Astrocyte (in vitro differentiated cells and primary cell): ENCODE measurements at regions not wholly inside any gene's neighbourhood (a gene's known extent, or its start where the extent isn't known, plus 50 kb on each side); places are given as distances from the start of the nearest gene placed in this dataset.

ENCODE experiments used
- DNase-seq: peaks from one replicate; pipeline ENCODE4 v3.0.0-alpha.2; 2010; ENCODE audit warnings: low read depth
- FAIRE-seq: peaks from 2 replicates; lab custom pipeline; 2011; peaks lifted over from hg19 to GRCh38; lab: Jason Lieb, UNC
- H2AFZ ChIP-seq: 2 replicates; pipeline ENCODE4 v1.6.0; 2012; ENCODE audit warnings: low read depth, low read length, inconsistent platforms
- H3K27ac ChIP-seq: 2 replicates; pipeline ENCODE4 v1.5.1; 2011; ENCODE audit warnings: low read depth, low read length, inconsistent platforms
- H3K27me3 ChIP-seq: 2 replicates; pipeline ENCODE4 v1.6.0; 2011; ENCODE audit warnings: low read length, inconsistent platforms; ENCODE audit not compliant: insufficient read depth
- H3K36me3 ChIP-seq: 2 replicates; pipeline ENCODE4 v1.5.1; 2011; ENCODE audit warnings: low read length, inconsistent platforms; ENCODE audit not compliant: insufficient read depth
- H3K4me1 ChIP-seq: 2 replicates; pipeline ENCODE4 v1.5.1; 2011; ENCODE audit warnings: low read length, inconsistent platforms; ENCODE audit not compliant: insufficient read depth
- H3K4me2 ChIP-seq: 2 replicates; pipeline ENCODE4 v1.6.0; 2012; ENCODE audit warnings: low read length, inconsistent platforms
- H3K4me3 ChIP-seq: 2 replicates; pipeline ENCODE4 v1.5.1; 2011; ENCODE audit warnings: low read depth, mild to moderate bottlenecking, low read length, inconsistent platforms; ENCODE audit not compliant: insufficient read depth
- H3K79me2 ChIP-seq: 2 replicates; pipeline ENCODE4 v1.6.0; 2012; ENCODE audit warnings: mild to moderate bottlenecking, low read length, inconsistent platforms; ENCODE audit not compliant: insufficient read depth
- H3K9ac ChIP-seq: 2 replicates; pipeline ENCODE4 v1.6.0; 2012; ENCODE audit warnings: mild to moderate bottlenecking, low read length, inconsistent platforms
- H3K9me3 ChIP-seq: 2 replicates; pipeline ENCODE4 v1.5.1; 2012; ENCODE audit warnings: low read depth, mild to moderate bottlenecking, low read length, inconsistent platforms; ENCODE audit not compliant: insufficient read depth
- H4K20me1 ChIP-seq: 2 replicates; pipeline ENCODE4 v1.6.0; 2012; ENCODE audit warnings: low read length, inconsistent platforms; ENCODE audit not compliant: insufficient read depth
- H3K27ac Mint-ChIP-seq: one replicate; pipeline ENCODE4 v1.8.0; 2021; ENCODE audit warnings: mild to moderate bottlenecking, mixed read lengths; ENCODE audit not compliant: unreplicated experiment
- H3K27me3 Mint-ChIP-seq: one replicate; pipeline ENCODE4 v1.8.0; 2021; ENCODE audit warnings: low read depth, mixed read lengths; ENCODE audit not compliant: unreplicated experiment
- H3K36me3 Mint-ChIP-seq: one replicate; pipeline ENCODE4 v1.8.0; 2021; ENCODE audit warnings: low read depth, mixed read lengths; ENCODE audit not compliant: unreplicated experiment
- H3K4me1 Mint-ChIP-seq: one replicate; pipeline ENCODE4 v1.8.0; 2021; ENCODE audit warnings: low read depth, mixed read lengths; ENCODE audit not compliant: unreplicated experiment
- H3K4me3 Mint-ChIP-seq: one replicate; pipeline ENCODE4 v1.8.0; 2021; ENCODE audit warnings: mild to moderate bottlenecking, moderate library complexity, mixed read lengths; ENCODE audit not compliant: unreplicated experiment
- H3K9me3 Mint-ChIP-seq: one replicate; pipeline ENCODE4 v1.8.0; 2021; ENCODE audit warnings: mild to moderate bottlenecking, mixed read lengths; ENCODE audit not compliant: unreplicated experiment
- CTCF ChIP-seq: IDR thresholded peaks from 2 replicates; pipeline ENCODE4 v1.5.1; 2011; ENCODE audit warnings: low read depth, mild to moderate bottlenecking, inconsistent platforms, low read length, moderate library complexity; ENCODE audit not compliant: insufficient read depth
- EZH2 ChIP-seq: IDR thresholded peaks from 2 replicates; pipeline ENCODE4 v1.6.1; 2012; ENCODE audit warnings: mild to moderate bottlenecking, low read length, inconsistent platforms; ENCODE audit not compliant: insufficient read depth

- H3K4me2 ChIP-seq = peak overlapping the region; percentile 67
Observed at GRCh38 chr9:78132701-78133058, 101.1 kb upstream of the GNAQ start.

GRCh38 chr9:78131969-78132700 lies 100.5 kb upstream of the GNAQ start:
- H3K4me2 ChIP-seq = peak overlapping the region; percentile 67
- H3K79me2 ChIP-seq = no peaks in the 10 kb centered on the region
- H3K9ac ChIP-seq = no peak overlapping the region
- H3K4me3 Mint-ChIP-seq = no peak overlapping the region
- no peaks in the 10 kb centered on the region for H3K9me3 ChIP-seq
- H3K36me3 Mint-ChIP-seq = no peaks in the 10 kb centered on the region
- DNase-seq (peak; percentile 47), FAIRE-seq (no peak)
- H3K9me3 Mint-ChIP-seq = no peaks in the 10 kb centered on the region
- H3K4me3 ChIP-seq = no peak overlapping the region
- no peaks in the 10 kb centered on the region for H4K20me1 ChIP-seq
- H3K4me1 Mint-ChIP-seq = peaks cover 23% of the 10 kb centered on the region
- H3K27ac Mint-ChIP-seq = peak overlapping the region; percentile 68
- H3K4me1 ChIP-seq = no peaks in the 10 kb centered on the region
- H2AFZ ChIP-seq = no peak overlapping the region
- no peaks in the 10 kb centered on the region for H3K36me3 ChIP-seq
- H3K27me3 Mint-ChIP-seq = peaks cover 1% of the 10 kb centered on the region
- no peaks in the 10 kb centered on the region for H3K27me3 ChIP-seq
- no peak overlapping the region for H3K27ac ChIP-seq
- no peak for TF ChIP-seq EZH2
- TF ChIP-seq CTCF = no peak

More at GRCh38 chr9:78132701-78133058, 101.1 kb upstream of the GNAQ start:
- no peaks in the 10 kb centered on the region for H3K4me1 ChIP-seq
- DNase-seq (no peak), FAIRE-seq (no peak)
- H3K79me2 ChIP-seq = no peaks in the 10 kb centered on the region
- H3K4me3 ChIP-seq = no peak overlapping the region
- Mint-ChIP-seq H3K4me3 (no peak overlapping the region), H3K4me1 (peaks cover 23% of the 10 kb centered on the region), H3K9me3 (peaks cover 4% of the 10 kb centered on the region), H3K27ac (no peak overlapping the region), H3K36me3 (peaks cover 2% of the 10 kb centered on the region), H3K27me3 (peaks cover 1% of the 10 kb centered on the region)
- H2AFZ ChIP-seq = no peak overlapping the region
- TF ChIP-seq EZH2 (no peak), CTCF (no peak)
- no peaks in the 10 kb centered on the region for H3K9me3 ChIP-seq
- H3K36me3 ChIP-seq = no peaks in the 10 kb centered on the region
- no peak overlapping the region for H3K27ac ChIP-seq
- H4K20me1 ChIP-seq = no peaks in the 10 kb centered on the region
- H3K9ac ChIP-seq = no peak overlapping the region
- no peaks in the 10 kb centered on the region for H3K27me3 ChIP-seq

GRCh38 chr9:78130853-78131252 lies 99.2 kb upstream of the GNAQ start:
- H3K4me1 ChIP-seq = no peaks in the 10 kb centered on the region
- Mint-ChIP-seq H3K36me3 (no peaks in the 10 kb centered on the region), H3K27me3 (peaks cover 4% of the 10 kb centered on the region), H3K9me3 (no peaks in the 10 kb centered on the region), H3K27ac (no peak overlapping the region), H3K4me3 (no peak overlapping the region), H3K4me1 (peaks cover 23% of the 10 kb centered on the region)
- H2AFZ ChIP-seq = no peak overlapping the region
- H3K27ac ChIP-seq = no peak overlapping the region
- no peak for FAIRE-seq
- H3K36me3 ChIP-seq = no peaks in the 10 kb centered on the region
- no peak overlapping the region for H3K9ac ChIP-seq
- H3K4me2 ChIP-seq = no peak overlapping the region
- no peaks in the 10 kb centered on the region for H3K9me3 ChIP-seq
- DNase-seq = no peak
- TF ChIP-seq EZH2 = no peak
- TF ChIP-seq CTCF = no peak
- no peaks in the 10 kb centered on the region for H3K79me2 ChIP-seq
- no peaks in the 10 kb centered on the region for H4K20me1 ChIP-seq
- H3K27me3 ChIP-seq = no peaks in the 10 kb centered on the region
- no peak overlapping the region for H3K4me3 ChIP-seq
